ENCODE measurements at regions not wholly inside any gene's neighbourhood (a gene's known extent, or its start where the extent isn't known, plus 50 kb on each side); places are given as distances from the start of the nearest gene placed in this dataset.

DNA sequence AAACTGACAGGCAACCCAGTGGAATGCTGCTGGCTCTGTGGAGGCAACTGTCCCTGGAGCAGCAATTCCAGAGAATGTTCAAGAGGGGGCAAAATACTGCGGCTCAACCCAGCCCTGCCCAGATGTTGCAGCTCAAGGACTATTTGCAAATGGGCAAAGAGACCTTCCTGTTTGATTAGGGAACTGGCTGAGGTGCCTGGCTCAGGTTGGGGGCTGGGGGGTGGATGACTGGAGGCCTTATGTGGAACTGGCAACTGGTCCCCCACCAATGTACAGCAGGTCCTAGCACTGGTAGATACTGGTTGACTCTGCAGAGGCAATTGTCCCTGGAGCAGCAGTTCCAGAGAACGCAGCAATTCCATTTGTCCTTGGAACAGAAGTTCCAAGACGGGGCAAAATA, 302.5 kb downstream of the ZPLD1 start:
- no peak for DNase-seq (ENCODE audit: low spot score)
- no peaks in the 10 kb centered on the region for H4K20me1 ChIP-seq (ENCODE audit: insufficient read depth, poor library complexity, severe bottlenecking)
- H3K79me2 ChIP-seq = no peaks in the 10 kb centered on the region
- no peaks in the 10 kb centered on the region for H3K36me3 ChIP-seq (replicated peaks; ENCODE audit: insufficient read depth, low read depth)
- no peaks in the 10 kb centered on the region for H3K9me2 ChIP-seq (replicated peaks; ENCODE audit: insufficient read depth)
- H3K27me3 ChIP-seq = no peaks in the 10 kb centered on the region
- H2AFZ ChIP-seq = no peak overlapping the region
- TF ChIP-seq EZH2 (IDR thresholded peaks at IDR 0.05; ENCODE audit: borderline replicate concordance) (no peak), EZH2phosphoT487 (IDR thresholded peaks at IDR 0.05; ENCODE audit: low read depth, severe bottlenecking, unreplicated experiment) (no peak)
- TF ChIP-seq, protein P1, sequence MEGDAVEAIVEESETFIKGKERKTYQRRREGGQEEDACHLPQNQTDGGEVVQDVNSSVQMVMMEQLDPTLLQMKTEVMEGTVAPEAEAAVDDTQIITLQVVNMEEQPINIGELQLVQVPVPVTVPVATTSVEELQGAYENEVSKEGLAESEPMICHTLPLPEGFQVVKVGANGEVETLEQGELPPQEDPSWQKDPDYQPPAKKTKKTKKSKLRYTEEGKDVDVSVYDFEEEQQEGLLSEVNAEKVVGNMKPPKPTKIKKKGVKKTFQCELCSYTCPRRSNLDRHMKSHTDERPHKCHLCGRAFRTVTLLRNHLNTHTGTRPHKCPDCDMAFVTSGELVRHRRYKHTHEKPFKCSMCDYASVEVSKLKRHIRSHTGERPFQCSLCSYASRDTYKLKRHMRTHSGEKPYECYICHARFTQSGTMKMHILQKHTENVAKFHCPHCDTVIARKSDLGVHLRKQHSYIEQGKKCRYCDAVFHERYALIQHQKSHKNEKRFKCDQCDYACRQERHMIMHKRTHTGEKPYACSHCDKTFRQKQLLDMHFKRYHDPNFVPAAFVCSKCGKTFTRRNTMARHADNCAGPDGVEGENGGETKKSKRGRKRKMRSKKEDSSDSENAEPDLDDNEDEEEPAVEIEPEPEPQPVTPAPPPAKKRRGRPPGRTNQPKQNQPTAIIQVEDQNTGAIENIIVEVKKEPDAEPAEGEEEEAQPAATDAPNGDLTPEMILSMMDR (IDR thresholded peaks at IDR 0.05; ENCODE audit: poor library complexity) = no peak
- no peaks in the 10 kb centered on the region for H3K9me3 ChIP-seq (ENCODE audit: low read depth)
- H3K4me1 ChIP-seq (ENCODE audit: insufficient read depth) = no peaks in the 10 kb centered on the region
- no peak overlapping the region for H3K4me3 ChIP-seq
- H3K4me2 ChIP-seq = no peak overlapping the region
- WGBS (ENCODE audit: low lambda C conversion rate, missing lambda C conversion rate) = 89% methylated on average over 3 of the region's 3 CpGs
- no peak overlapping the region for H3K27ac ChIP-seq

DNA sequence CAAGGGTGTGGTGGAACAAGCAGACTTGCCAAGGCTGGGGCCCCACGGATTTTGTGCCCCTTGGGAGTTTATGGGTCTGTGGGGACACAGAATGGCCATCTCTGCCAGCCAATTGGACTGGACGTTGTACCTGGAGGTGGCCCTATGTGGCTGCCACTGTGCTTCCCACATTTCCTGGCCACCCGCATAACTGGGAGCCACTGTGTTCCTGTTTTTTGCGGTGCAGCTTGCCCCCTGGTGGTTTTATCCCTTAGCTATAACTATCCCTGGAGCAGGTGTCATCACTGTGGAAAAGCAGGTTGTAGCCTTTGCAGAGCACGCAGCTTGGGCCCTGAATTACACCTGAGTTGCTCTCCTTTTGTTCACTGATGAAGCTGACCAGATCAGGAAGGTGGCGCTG, 306.3 kb downstream of the ZPLD1 start:
- no peaks in the 10 kb centered on the region for H3K27me3 ChIP-seq
- no peaks in the 10 kb centered on the region for H3K9me2 ChIP-seq (replicated peaks; ENCODE audit: insufficient read depth)
- 81% methylated on average over 6 of the region's 6 CpGs for WGBS (ENCODE audit: low lambda C conversion rate, missing lambda C conversion rate)
- no peak for DNase-seq (ENCODE audit: low spot score)
- no peaks in the 10 kb centered on the region for H3K36me3 ChIP-seq (replicated peaks; ENCODE audit: insufficient read depth, low read depth)
- no peak overlapping the region for H2AFZ ChIP-seq
- TF ChIP-seq, protein P1 (IDR thresholded peaks at IDR 0.05; ENCODE audit: poor library complexity) = peak; percentile 10
- no peak for TF ChIP-seq EZH2 (IDR thresholded peaks at IDR 0.05; ENCODE audit: borderline replicate concordance)
- no peak overlapping the region for H3K4me2 ChIP-seq
- H3K4me1 ChIP-seq (ENCODE audit: insufficient read depth) = no peaks in the 10 kb centered on the region
- H4K20me1 ChIP-seq (ENCODE audit: insufficient read depth, poor library complexity, severe bottlenecking) = no peaks in the 10 kb centered on the region
- no peak overlapping the region for H3K27ac ChIP-seq
- H3K9me3 ChIP-seq (ENCODE audit: low read depth) = no peaks in the 10 kb centered on the region
- H3K79me2 ChIP-seq = no peaks in the 10 kb centered on the region
- no peak overlapping the region for H3K4me3 ChIP-seq

DNA sequence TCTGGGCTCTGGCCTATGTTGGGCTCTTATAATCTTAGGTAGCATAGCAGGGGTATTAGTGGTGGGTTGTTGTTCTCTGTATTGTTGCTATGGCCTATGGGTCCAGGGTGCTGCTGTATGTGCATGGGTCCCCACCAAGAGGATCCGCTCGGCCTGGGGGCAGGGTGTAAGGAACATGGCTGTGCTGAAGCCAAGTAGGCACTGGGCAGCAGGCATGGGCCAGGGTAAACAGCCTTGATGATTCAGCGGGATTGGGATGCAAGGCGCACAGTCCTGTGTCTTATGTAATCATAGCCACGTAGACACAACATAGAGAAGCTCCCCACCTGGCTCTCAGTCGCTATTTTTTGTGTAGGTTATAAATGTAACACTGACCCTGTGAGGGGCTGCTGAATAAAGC, 306.9 kb downstream of the ZPLD1 start:
- no peaks in the 10 kb centered on the region for H3K36me3 ChIP-seq (replicated peaks; ENCODE audit: insufficient read depth, low read depth)
- no peaks in the 10 kb centered on the region for H3K27me3 ChIP-seq
- H3K4me2 ChIP-seq = no peak overlapping the region
- 91% methylated on average over 6 of the region's 6 CpGs for WGBS (ENCODE audit: low lambda C conversion rate, missing lambda C conversion rate)
- no peak overlapping the region for H3K27ac ChIP-seq
- no peaks in the 10 kb centered on the region for H3K9me2 ChIP-seq (replicated peaks; ENCODE audit: insufficient read depth)
- no peaks in the 10 kb centered on the region for H3K9me3 ChIP-seq (ENCODE audit: low read depth)
- no peaks in the 10 kb centered on the region for H3K4me1 ChIP-seq (ENCODE audit: insufficient read depth)
- H4K20me1 ChIP-seq (ENCODE audit: insufficient read depth, poor library complexity, severe bottlenecking) = no peaks in the 10 kb centered on the region
- H3K4me3 ChIP-seq = no peak overlapping the region
- TF ChIP-seq, protein P1 (IDR thresholded peaks at IDR 0.05; ENCODE audit: poor library complexity) = no peak
- TF ChIP-seq EZH2phosphoT487 (IDR thresholded peaks at IDR 0.05; ENCODE audit: low read depth, severe bottlenecking, unreplicated experiment) = no peak
- TF ChIP-seq EZH2 (IDR thresholded peaks at IDR 0.05; ENCODE audit: borderline replicate concordance) = no peak
- no peaks in the 10 kb centered on the region for H3K79me2 ChIP-seq
- H2AFZ ChIP-seq = no peak overlapping the region
- DNase-seq (ENCODE audit: low spot score) = no peak

DNA sequence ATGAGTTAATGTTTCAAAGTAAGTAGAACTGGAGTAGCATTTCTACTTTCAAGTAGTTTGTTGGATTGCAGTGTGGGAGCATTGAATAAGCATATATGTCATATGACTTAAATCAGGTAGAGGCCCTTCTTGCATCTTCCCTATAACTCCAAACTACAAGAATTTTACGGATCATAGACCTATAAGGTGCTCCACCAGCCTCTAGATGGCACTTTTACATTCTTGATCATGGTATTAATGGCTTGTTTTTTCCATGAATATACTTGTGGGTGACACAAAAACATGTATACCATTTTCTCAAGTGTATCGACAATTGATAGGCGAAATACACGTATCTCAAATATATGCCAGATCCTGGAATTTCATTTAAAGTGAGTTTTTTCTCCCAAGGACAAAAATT, 311.1 kb downstream of the ZPLD1 start:
- no peaks in the 10 kb centered on the region for H4K20me1 ChIP-seq (ENCODE audit: insufficient read depth, poor library complexity, severe bottlenecking)
- DNase-seq (ENCODE audit: low spot score) = no peak
- 68% methylated on average over 4 of the region's 4 CpGs for WGBS (ENCODE audit: low lambda C conversion rate, missing lambda C conversion rate)
- no peak overlapping the region for H3K27ac ChIP-seq
- TF ChIP-seq, protein P1 (IDR thresholded peaks at IDR 0.05; ENCODE audit: poor library complexity) = peak; percentile 35
- TF ChIP-seq EZH2 (IDR thresholded peaks at IDR 0.05; ENCODE audit: borderline replicate concordance) = no peak
- no peak for TF ChIP-seq EZH2phosphoT487 (IDR thresholded peaks at IDR 0.05; ENCODE audit: low read depth, severe bottlenecking, unreplicated experiment)
- H3K36me3 ChIP-seq (replicated peaks; ENCODE audit: insufficient read depth, low read depth) = no peaks in the 10 kb centered on the region
- no peak overlapping the region for H3K4me2 ChIP-seq
- no peak overlapping the region for H2AFZ ChIP-seq
- no peaks in the 10 kb centered on the region for H3K4me1 ChIP-seq (ENCODE audit: insufficient read depth)
- no peaks in the 10 kb centered on the region for H3K27me3 ChIP-seq
- H3K9me3 ChIP-seq (ENCODE audit: low read depth) = no peaks in the 10 kb centered on the region
- no peak overlapping the region for H3K4me3 ChIP-seq
- H3K79me2 ChIP-seq = no peaks in the 10 kb centered on the region
- H3K9me2 ChIP-seq (replicated peaks; ENCODE audit: insufficient read depth) = no peaks in the 10 kb centered on the region
